ENCODE measurements at regions not wholly inside any gene's neighbourhood (a gene's known extent, or its start where the extent isn't known, plus 50 kb on each side); places are given as distances from the start of the nearest gene placed in this dataset.

- dilution Hi-C loops (cut with HindIII; ENCODE audit: low sequenced_read_pairs, unreplicated experiment), result no loop called here
- BruUV-seq (replicated peaks), result no TSS peak
Measured at GRCh38 chr22:49713003-49713402, 114.7 kb downstream of the BRD1 start.

More at GRCh38 chr22:49713003-49713402, 114.7 kb downstream of the BRD1 start:
- Histone ChIP-seq H2AFZ (replicated peaks; ENCODE audit: low read length, poor library complexity) (no peak overlapping the region), H3K27ac (ENCODE audit: insufficient read depth, low read length) (no peak overlapping the region), H3K14ac (replicated peaks; ENCODE audit: low read depth, low read length) (no peak overlapping the region), H4K91ac (ENCODE audit: insufficient read depth, low read depth, low read length) (no peak overlapping the region), H3K4me1 (ENCODE audit: control insufficient read depth, insufficient read depth, low read length) (no peaks in the 10 kb centered on the region), H3K79me1 (ENCODE audit: low read depth in 1 of 2, low read length in 2 of 2) (no peaks in the 10 kb centered on the region), H3K4me3 (ENCODE audit: insufficient read depth, low read depth, low read length) (no peak overlapping the region), H4K5ac (ENCODE audit: low read depth, low read length) (no peak overlapping the region), H3K23ac (ENCODE audit: low read depth, low read length) (no peak overlapping the region), H3K9me3 (ENCODE audit: control insufficient read depth, insufficient read depth, low read length) (peaks cover 2% of the 10 kb centered on the region; the same call in 1 of the 2 replicates), H3K56ac (ENCODE audit: extremely low read depth, insufficient read depth, low read length) (no peak overlapping the region), H2BK20ac (ENCODE audit: low read depth, low read length) (no peak overlapping the region), H3K4ac (ENCODE audit: low read depth, low read length) (no peak overlapping the region), H2BK5ac (ENCODE audit: low read depth, low read length, poor library complexity, severe bottlenecking) (no peak overlapping the region), H3K9me1 (ENCODE audit: insufficient read depth, low read length) (no peaks in the 10 kb centered on the region), H3K4me2 (ENCODE audit: low read depth, low read length) (no peak overlapping the region), H2AK5ac (ENCODE audit: low read depth, low read length) (no peak overlapping the region), H2BK120ac (ENCODE audit: low read depth, low read length) (no peak overlapping the region), H3K9ac (ENCODE audit: low read depth, low read length) (no peak overlapping the region), H3K18ac (ENCODE audit: low read depth, low read length) (no peak overlapping the region), H4K8ac (ENCODE audit: low read depth in 2 of 2, low read length in 2 of 2) (no peak overlapping the region), H3K27me3 (ENCODE audit: control insufficient read depth, insufficient read depth, low read length) (no peaks in the 10 kb centered on the region), H3K36me3 (ENCODE audit: control insufficient read depth, insufficient read depth, low read length) (no peaks in the 10 kb centered on the region), H2BK15ac (ENCODE audit: low read depth, low read length) (no peak overlapping the region), H2AK9ac (replicated peaks; ENCODE audit: low read depth, low read length, poor library complexity) (no peak overlapping the region), H4K20me1 (ENCODE audit: insufficient read depth, low read length) (no peaks in the 10 kb centered on the region)
- intact Hi-C loops (cut with micrococcal nuclease) (no loop called here), in situ Hi-C loops (cut with MboI; ENCODE audit: low sequenced_read_pairs) (no loop called here)
- DNase-seq (no peak), ATAC-seq (ENCODE audit: low read depth) (no peak)
- POLR2A ChIA-PET (ENCODE audit: unreplicated experiment), result no interaction called here
- 13% methylated on average over 7 of the region's 15 CpGs; no CpG with 5 or more reads in 1 of the 2 experiments for WGBS, 2 experiments (ENCODE audit: extremely low coverage in 2 of 2, insufficient read length in 1 of 2)
- TF ChIP-seq CEBPB (IDR thresholded peaks at IDR 0.05; ENCODE audit: low read depth, low read length) (no peak), POLR2A (IDR thresholded peaks at IDR 0.05; ENCODE audit: low read depth, low read length) (no peak), CHD1 (IDR thresholded peaks at IDR 0.05; ENCODE audit: low read depth, low read length) (no peak), SMC3 (IDR thresholded peaks at IDR 0.05; ENCODE audit: low read depth, low read length) (no peak), RFX5 (IDR thresholded peaks at IDR 0.05; ENCODE audit: low read depth, low read length) (no peak), MXI1 (IDR thresholded peaks at IDR 0.05; ENCODE audit: borderline replicate concordance, low read depth, low read length) (no peak), BHLHE40 (IDR thresholded peaks at IDR 0.05; ENCODE audit: low read depth, low read length) (no peak), NFE2L2 (IDR thresholded peaks at IDR 0.05; ENCODE audit: low read depth, low read length) (no peak), CTCF (conservative IDR thresholded peaks at IDR 0.05; ENCODE audit: low read depth, low read length) (no peak), FOS (IDR thresholded peaks at IDR 0.05; ENCODE audit: low read depth, low read length) (no peak), ELK1 (IDR thresholded peaks at IDR 0.05; ENCODE audit: borderline replicate concordance, low read depth, low read length) (no peak), MAFK (IDR thresholded peaks at IDR 0.05; ENCODE audit: low read depth, low read length) (no peak), MAZ (IDR thresholded peaks at IDR 0.05; ENCODE audit: borderline replicate concordance, low read depth, low read length) (no peak), USF2 (IDR thresholded peaks at IDR 0.05; ENCODE audit: low read depth, low read length) (no peak), RCOR1 (IDR thresholded peaks at IDR 0.05; ENCODE audit: insufficient replicate concordance, low read length) (no peak), RAD21 (IDR thresholded peaks at IDR 0.05; ENCODE audit: low read length) (no peak)
- CTCF ChIA-PET, result no interaction called here

Data from IMR-90 (cell line).